GM11168 (cell line): ENCODE measurements at regions not wholly inside any gene's neighbourhood (a gene's known extent, or its start where the extent isn't known, plus 50 kb on each side); places are given as distances from the start of the nearest gene placed in this dataset.

Source experiments
- in situ Hi-C: fragments of 300-500 bp; cut with MboI; formaldehyde crosslinking; loops from one replicate; pipeline ENCODE4 v1.12.0; 2022; ENCODE audit warnings: low sequenced_read_pairs; ENCODE audit not compliant: unreplicated experiment

DNA sequence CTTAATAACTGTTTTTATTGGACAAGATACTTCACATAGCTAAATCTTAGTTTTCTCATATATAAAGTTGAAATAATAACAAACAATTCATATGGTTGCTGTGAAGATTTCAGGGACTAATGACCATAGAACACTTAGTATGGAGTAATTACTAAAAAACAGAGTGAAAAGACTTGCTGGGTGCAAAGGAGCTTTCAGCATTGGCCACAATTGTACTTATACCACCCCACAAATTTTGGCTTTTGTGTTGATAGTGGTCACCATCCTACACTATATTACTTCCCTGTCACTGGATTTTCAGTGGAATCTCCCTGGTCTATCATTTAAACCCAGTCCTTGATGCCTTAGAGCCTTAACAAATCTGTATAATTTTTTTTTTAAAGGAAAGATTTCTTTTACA is 398.6 kb upstream of the EPHA7 start:
- in situ Hi-C loops: no loop called here

DNA sequence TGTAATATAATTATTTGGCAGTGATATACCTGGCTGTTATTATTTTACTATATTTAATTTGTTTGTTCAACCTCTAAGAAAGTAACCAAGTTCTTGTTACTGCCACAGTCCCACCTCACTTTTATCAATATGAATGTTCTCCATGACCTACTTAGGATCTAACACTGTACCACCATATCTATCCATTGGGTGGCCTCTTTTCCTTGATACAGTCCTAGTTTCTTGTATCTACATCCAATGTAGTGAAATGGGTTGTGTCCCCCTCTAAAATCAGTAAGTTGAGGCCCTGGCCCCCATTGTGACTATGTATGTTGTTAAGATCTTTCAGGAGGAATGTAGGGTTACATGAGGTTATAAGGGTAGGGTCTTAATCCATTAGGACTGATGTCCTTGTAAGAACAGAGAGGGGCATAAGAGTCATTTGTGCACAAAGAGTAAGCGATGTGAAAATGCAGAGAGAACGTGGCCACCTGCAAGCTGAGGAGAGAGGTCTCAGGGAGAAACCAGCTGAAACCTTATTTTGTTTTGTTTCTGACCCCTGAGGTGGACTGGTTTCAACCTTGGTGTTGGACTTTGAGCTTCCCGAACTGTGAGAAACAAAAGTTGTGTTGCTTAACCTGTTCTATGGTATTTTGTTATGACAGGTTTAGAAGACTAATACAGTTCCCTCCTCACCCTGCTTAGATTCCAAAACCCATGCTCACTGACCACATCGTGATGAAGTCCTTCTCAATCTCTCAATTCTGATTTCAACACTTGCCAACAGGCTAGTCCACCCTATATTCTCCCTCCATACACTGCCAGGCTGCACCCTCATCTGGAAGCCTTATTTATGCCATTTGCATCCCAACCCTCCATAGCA is 387.3 kb upstream of the EPHA7 start:
- in situ Hi-C loops: no loop called here

DNA sequence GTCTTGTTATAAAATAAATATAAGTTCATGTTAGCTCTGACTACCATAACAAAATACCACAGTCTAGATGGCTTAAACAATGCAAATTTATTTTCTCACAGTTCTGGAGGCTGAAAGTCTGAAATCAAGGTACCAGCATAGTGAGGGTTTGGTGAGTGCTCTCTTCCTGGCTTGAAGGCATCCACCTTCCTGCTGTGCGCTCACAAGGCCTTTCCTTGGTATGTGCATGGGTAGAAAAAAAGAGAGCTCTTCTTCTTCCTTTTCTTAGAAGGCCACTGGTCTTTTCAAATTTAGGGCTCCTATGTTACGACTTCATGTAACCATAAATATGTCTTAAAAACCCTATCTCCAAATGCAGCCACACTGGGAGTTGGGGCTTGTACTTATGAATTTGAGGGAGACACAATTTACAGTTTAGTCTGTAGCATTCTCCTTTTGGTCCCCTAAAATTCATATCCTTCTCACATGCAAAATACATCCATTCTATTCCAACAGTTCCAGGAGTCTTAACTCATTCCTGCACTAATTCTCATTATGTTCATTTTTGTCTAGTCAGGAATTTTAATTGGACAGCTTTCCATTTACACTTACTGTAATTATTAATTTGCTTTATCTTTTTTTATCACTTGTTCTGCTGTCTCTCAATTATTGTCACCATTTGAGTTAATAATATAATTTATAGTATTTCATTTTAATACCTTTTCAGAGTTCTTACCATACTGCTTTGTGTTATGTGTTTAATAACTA is 381.9 kb upstream of the EPHA7 start:
- in situ Hi-C loops: no loop called here

- in situ Hi-C loops: no loop called here
These were observed 379.9 kb upstream of the EPHA7 start for GRCh38 chr6:93799226-93799625.

DNA sequence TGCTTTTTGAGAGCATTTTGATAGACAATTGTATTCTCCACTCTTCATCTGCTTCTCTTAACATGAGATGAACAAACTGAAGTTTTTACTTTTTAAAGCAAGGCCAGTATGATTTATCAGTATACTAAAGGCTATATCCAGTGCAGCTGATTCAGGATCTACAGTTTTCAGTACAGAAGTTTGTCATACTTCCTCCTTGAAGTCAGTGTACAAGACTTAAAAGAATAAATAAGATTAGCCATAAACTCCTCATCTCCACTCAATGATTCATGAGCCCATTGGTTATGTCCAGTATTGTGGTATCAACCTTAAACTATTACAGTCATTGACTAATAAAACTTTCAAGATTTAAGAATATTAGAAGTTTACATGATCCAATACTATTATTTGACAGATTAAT is 374.8 kb upstream of the EPHA7 start:
- in situ Hi-C loops: no loop called here

GRCh38 chr6:93792746-93793145 is 373.4 kb upstream of the EPHA7 start:
- in situ Hi-C loops: no loop called here

GRCh38 chr6:93790981-93791380 is 371.6 kb upstream of the EPHA7 start:
- in situ Hi-C loops: no loop called here

DNA sequence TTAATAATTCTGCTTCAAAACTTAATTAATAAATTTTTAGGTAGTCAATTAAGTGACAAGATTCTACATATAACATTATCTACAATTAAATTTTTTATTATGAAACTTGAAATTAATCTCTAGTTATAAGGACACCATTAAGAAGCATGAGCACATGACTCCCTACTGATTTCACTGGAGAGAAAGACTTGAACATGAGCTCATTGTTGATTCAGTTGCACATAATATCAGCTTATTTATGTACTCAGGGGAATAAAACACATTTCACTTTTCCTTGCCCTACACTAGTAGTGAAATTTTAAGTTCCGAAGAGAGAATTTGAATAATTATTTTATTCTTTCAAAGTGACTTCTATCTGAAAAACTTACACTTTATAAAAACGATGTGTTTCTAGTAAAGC is 370.2 kb upstream of the EPHA7 start:
- in situ Hi-C loops: no loop called here

DNA sequence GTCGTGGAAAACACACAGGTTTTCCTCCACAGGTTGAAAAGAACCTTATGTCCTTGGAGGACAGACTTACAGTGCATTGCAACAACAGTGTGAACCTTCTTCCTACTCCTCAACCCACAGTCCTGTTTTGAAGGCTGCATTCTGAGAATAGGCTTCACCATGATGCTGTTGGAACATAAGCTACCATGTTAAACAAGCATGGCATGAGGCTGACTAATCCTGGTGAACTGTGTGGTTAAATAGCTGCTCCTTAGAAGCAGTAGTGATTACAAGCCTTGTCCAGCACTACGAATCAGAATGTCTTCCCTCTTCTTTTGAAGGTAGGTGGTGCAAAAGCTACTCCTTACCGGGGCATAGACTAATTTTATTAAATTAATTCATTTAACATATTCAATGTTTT is 368.5 kb upstream of the EPHA7 start:
- in situ Hi-C loops: no loop called here

- in situ Hi-C loops: no loop called here
These were observed 367.3 kb upstream of the EPHA7 start for GRCh38 chr6:93786474-93787330.

DNA sequence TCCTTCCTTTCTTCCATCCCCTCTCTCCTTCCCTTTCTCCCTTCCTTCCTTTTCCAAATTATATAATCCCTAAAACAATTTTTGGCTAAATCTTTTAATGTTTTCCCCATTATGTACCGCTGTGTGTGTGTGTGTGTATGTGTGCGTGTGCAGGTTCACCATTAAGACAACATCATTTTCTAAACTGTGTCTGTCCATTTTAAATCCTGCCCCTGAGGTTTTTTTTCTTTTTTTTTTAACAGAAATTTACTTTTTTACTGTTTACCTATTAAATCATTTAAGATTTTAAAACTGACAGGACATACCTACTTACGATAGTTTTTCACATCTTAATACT is 366.3 kb upstream of the EPHA7 start:
- in situ Hi-C loops: no loop called here

DNA sequence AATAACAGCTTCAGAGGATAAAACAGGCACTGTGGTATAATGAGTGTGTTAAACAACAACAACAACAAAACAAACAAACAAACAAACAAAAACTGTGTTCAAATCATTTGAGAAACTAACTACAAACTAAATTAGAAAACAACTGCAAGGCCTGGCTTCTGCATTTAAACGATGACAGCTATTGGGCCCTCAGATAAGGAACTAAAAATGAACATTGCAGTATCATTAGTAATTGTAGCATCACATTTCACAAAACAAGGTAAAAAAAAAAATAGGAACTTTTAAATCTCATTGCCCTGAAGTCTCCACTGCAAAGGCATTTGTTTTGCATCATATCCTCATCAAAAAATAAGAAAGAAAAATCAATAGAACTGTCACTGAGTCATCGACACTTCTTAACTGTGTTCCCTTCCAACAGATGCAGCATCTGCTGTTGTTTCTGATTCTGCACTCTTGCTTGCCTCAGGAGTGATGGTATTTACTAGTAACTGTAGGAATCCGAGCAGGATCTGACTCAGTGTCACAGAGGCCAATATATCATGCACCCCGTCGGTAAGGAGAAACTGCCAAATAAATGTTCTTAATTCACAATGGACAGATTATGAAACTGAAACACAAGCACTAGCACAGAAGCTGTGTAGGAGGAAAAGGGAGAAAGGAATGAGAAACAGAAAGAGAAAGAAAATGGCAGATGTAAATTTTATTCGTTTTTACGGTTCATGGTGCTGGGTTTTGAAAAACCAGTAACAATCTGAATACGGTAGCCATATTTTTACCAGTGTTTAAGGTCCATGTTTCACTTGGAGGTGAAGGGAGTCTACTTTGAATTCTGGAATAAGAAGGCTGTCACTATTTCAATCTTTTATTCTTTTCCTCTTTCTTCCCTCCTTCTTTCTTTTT is 365.7 kb upstream of the EPHA7 start:
- in situ Hi-C loops: no loop called here

- in situ Hi-C loops: no loop called here
These were observed 359.9 kb upstream of the EPHA7 start for GRCh38 chr6:93779086-93779841.

- in situ Hi-C loops: no loop called here
These were observed 339.8 kb upstream of the EPHA7 start for GRCh38 chr6:93759190-93759589.

GRCh38 chr6:93751969-93752368 is 332.6 kb upstream of the EPHA7 start:
- in situ Hi-C loops: no loop called here

DNA sequence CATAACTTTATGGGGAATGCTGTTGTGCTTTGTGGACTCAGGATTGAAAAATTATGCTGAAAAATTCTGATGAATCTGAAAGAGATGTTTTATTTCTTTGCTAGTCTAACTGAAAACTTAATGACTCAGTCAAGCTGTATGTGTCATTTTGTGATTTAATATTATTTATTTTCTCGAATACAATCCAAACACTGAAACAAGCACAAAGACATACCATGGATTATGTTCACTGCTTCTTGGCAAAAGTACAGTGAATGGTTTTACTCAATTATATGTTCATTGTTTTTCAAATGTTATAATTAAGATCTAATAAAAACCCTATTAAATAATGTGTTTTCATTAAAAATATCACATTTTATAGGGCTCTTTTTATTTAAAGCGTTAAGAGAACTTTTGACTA is 330.6 kb upstream of the EPHA7 start:
- in situ Hi-C loops: no loop called here

GRCh38 chr6:93749191-93749590 is 329.8 kb upstream of the EPHA7 start:
- in situ Hi-C loops: no loop called here

- in situ Hi-C loops: no loop called here
These were observed 327.5 kb upstream of the EPHA7 start for GRCh38 chr6:93746892-93747291.

DNA sequence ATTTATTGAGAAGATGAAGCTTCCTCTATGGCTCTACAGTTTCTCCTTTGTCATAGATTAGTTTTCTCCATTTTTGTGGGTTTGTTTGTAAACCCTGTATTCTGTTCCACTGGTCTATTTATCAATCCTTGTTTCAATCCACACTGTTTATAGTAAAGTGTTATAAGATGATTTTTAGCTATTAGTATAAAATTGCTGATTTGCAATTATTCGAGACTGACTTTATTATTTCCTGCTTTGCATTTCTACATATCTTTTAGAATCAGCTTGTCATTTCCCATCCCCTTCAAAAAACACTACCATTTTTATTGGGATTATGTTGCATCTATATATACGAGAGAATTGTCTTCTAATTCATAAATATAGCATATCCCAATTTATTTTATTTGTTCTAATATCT is 325.9 kb upstream of the EPHA7 start:
- in situ Hi-C loops: no loop called here
